ENCODE measurements at regions not wholly inside any gene's neighbourhood (a gene's known extent, or its start where the extent isn't known, plus 50 kb on each side); places are given as distances from the start of the nearest gene placed in this dataset.
A peak's percentile ranks its signal among the peaks of the same experiment; 100 is the strongest.

GRCh38 chr6:111958534-111958933, 85.3 kb upstream of the FYN start:
- DNase-seq (ENCODE audit: low spot score), result no peak

- DNase-seq (ENCODE audit: low spot score), result no peak
Measured at GRCh38 chr6:111959766-111960165, 86.5 kb upstream of the FYN start.

GRCh38 chr6:111967131-111967530, 86.8 kb upstream of the CCN6 start:
- no peak for DNase-seq (ENCODE audit: low spot score)

- DNase-seq (ENCODE audit: low spot score), result no peak
Measured at GRCh38 chr6:111970426-111970825, 83.5 kb upstream of the CCN6 start.

- no peak for DNase-seq (ENCODE audit: low spot score)
Measured at GRCh38 chr6:111971181-111971841, 82.6 kb upstream of the CCN6 start.

- no peak for DNase-seq (ENCODE audit: low spot score)
Measured at GRCh38 chr6:111971866-111972532, 81.9 kb upstream of the CCN6 start.

- no peak for DNase-seq (ENCODE audit: low spot score)
Measured at GRCh38 chr6:111972745-111973117, 81.2 kb upstream of the CCN6 start.

- DNase-seq (ENCODE audit: low spot score), result peak; percentile 58
Measured at GRCh38 chr6:111973118-111973761, 80.7 kb upstream of the CCN6 start.

GRCh38 chr6:111973927-111974639, 79.8 kb upstream of the CCN6 start:
- DNase-seq (ENCODE audit: low spot score), result no peak

GRCh38 chr6:111975466-111975865, 78.4 kb upstream of the CCN6 start:
- peak; percentile 40 for DNase-seq (ENCODE audit: low spot score)

GRCh38 chr6:111976139-111976538, 77.8 kb upstream of the CCN6 start:
- no peak for DNase-seq (ENCODE audit: low spot score)

GRCh38 chr6:111978532-111979149, 75.3 kb upstream of the CCN6 start:
- DNase-seq (ENCODE audit: low spot score), result no peak

- no peak for DNase-seq (ENCODE audit: low spot score)
Measured at GRCh38 chr6:111979633-111980032, 74.3 kb upstream of the CCN6 start.

- DNase-seq (ENCODE audit: low spot score), result no peak
Measured at GRCh38 chr6:111980143-111980542, 73.8 kb upstream of the CCN6 start.

- DNase-seq (ENCODE audit: low spot score), result no peak
Measured at GRCh38 chr6:111980971-111981840, 72.7 kb upstream of the CCN6 start.

- DNase-seq (ENCODE audit: low spot score), result no peak
Measured at GRCh38 chr6:111982681-111983080, 71.2 kb upstream of the CCN6 start.

- DNase-seq (ENCODE audit: low spot score), result no peak
Measured at GRCh38 chr6:111983193-111983592, 70.7 kb upstream of the CCN6 start.

- no peak for DNase-seq (ENCODE audit: low spot score)
Measured at GRCh38 chr6:111984081-111984480, 69.8 kb upstream of the CCN6 start.

- no peak for DNase-seq (ENCODE audit: low spot score)
Measured at GRCh38 chr6:111984516-111985201, 69.2 kb upstream of the CCN6 start.

GRCh38 chr6:111985202-111985731, 68.6 kb upstream of the CCN6 start:
- peak; percentile 53 for DNase-seq (ENCODE audit: low spot score)

- DNase-seq (ENCODE audit: low spot score), result no peak
Measured at GRCh38 chr6:111986651-111987050, 67.3 kb upstream of the CCN6 start.

Measured in activated CD4-positive, alpha-beta T cell treated with anti-CD3 and anti-CD28 coated beads, Interleukin-2, Interleukin-4, amounts not matched to agents 100 ng/mL and 50 ng/mL, durations not matched to agents 16 hours and 8 hours (primary cell).